B cell (primary cell): ENCODE measurements at regions not wholly inside any gene's neighbourhood (a gene's known extent, or its start where the extent isn't known, plus 50 kb on each side); places are given as distances from the start of the nearest gene placed in this dataset.

ENCODE experiments used
- EZH2 ChIP-seq: IDR thresholded peaks from 2 replicates; pipeline ENCODE4 v1.6.1; 2012; ENCODE audit warnings: borderline replicate concordance, low read depth, mild to moderate bottlenecking, moderate library complexity, low read length; ENCODE audit not compliant: insufficient read depth, poor library complexity, severe bottlenecking
- TF ChIP-seq, protein P1 (sequence below): fragments of 200-600 bp; IDR thresholded peaks from one replicate; pipeline ENCODE4 v1.8.0; 2022; ENCODE audit warnings: antibody characterized with exemption, mild to moderate bottlenecking

DNA sequence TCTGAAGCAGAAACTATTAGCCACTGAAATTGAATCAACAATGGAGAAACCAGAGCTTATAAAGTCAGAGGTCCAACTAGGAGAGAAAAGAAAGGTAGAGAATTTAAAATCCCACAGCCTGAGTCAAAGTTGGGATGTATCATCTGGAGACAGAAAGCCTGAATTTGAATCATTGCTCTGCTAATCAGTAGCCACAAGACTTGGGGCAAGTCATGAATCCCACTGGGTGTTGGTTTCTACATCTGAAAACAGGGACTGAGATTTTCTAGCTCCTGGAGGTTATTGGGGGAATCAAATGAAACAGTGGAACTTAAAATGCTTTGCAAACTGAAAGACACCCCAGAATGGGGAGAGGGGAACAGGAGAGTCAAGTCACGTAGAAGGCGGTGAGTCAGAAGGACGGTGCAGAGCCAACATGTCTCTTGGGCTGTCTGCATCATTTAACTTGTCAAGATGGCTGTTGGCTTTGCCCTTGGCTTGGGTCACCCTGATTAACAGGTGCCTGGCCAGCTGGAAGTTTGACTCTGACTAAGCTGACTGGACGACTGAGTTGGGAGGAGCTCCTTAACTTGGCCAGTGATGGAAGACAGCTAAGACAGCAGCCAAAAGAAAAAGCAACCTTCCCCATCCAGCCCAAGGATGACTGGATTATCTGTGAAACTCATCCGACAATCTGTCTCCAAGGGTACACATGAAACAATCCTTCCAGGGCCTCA lies 60.6 kb upstream of the ADRA1B start:
- TF ChIP-seq, protein P1, sequence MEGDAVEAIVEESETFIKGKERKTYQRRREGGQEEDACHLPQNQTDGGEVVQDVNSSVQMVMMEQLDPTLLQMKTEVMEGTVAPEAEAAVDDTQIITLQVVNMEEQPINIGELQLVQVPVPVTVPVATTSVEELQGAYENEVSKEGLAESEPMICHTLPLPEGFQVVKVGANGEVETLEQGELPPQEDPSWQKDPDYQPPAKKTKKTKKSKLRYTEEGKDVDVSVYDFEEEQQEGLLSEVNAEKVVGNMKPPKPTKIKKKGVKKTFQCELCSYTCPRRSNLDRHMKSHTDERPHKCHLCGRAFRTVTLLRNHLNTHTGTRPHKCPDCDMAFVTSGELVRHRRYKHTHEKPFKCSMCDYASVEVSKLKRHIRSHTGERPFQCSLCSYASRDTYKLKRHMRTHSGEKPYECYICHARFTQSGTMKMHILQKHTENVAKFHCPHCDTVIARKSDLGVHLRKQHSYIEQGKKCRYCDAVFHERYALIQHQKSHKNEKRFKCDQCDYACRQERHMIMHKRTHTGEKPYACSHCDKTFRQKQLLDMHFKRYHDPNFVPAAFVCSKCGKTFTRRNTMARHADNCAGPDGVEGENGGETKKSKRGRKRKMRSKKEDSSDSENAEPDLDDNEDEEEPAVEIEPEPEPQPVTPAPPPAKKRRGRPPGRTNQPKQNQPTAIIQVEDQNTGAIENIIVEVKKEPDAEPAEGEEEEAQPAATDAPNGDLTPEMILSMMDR, result no peak
- no peak for TF ChIP-seq EZH2
